Astrocyte of the spinal cord (primary cell): ENCODE measurements at regions not wholly inside any gene's neighbourhood (a gene's known extent, or its start where the extent isn't known, plus 50 kb on each side); places are given as distances from the start of the nearest gene placed in this dataset.

Source experiments
- DNase-seq: peaks from one replicate; pipeline ENCODE4 v3.0.0; 2011; ENCODE audit warnings: low read depth, low spot score
- H3K4me3 ChIP-seq: 2 replicates; pipeline ENCODE4 v1.5.1; 2011; ENCODE audit warnings: low read depth, mild to moderate bottlenecking, low read length, moderate library complexity
- in situ Hi-C: cut with HindIII; loops from 2 replicates; pipeline ENCODE4 v1.10.0; 2017; ENCODE audit warnings: low sequenced_read_pairs
- TF ChIP-seq, protein P1 (sequence below): IDR thresholded peaks from 2 replicates; pipeline ENCODE4 v1.5.1; 2012; ENCODE audit warnings: low read depth, mild to moderate bottlenecking, low read length, inconsistent platforms

DNA sequence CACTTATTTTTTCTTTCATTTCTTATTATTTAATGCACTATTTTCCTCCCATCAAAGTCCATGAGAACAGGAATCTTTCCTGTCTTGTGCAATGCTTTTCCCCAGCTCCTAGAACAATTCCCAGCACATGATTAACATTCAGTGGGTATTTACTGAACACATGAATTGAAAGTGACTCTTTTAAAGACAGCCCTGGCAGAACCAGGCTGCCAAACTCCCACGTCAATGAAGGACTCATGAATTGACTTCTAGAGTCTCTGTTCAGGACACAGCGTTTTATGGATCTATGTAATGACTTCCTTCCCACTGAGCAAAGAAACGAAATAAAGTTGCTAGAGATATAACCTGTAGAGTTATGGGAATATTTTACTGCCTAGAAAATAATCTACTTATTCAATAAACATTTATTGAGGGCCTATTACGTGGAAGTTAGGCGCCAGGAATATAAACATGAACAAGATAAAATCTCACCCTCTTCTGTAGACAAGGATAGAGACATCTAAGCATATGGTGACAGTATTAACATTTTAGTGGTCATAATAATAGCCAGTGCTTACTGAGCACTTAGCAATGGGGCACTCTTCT lies 485.9 kb upstream of the KLF4 start:
- DNase-seq: no peak
- H3K4me3 ChIP-seq: no peak overlapping the region
- in situ Hi-C loops: no loop called here
- TF ChIP-seq, protein P1, sequence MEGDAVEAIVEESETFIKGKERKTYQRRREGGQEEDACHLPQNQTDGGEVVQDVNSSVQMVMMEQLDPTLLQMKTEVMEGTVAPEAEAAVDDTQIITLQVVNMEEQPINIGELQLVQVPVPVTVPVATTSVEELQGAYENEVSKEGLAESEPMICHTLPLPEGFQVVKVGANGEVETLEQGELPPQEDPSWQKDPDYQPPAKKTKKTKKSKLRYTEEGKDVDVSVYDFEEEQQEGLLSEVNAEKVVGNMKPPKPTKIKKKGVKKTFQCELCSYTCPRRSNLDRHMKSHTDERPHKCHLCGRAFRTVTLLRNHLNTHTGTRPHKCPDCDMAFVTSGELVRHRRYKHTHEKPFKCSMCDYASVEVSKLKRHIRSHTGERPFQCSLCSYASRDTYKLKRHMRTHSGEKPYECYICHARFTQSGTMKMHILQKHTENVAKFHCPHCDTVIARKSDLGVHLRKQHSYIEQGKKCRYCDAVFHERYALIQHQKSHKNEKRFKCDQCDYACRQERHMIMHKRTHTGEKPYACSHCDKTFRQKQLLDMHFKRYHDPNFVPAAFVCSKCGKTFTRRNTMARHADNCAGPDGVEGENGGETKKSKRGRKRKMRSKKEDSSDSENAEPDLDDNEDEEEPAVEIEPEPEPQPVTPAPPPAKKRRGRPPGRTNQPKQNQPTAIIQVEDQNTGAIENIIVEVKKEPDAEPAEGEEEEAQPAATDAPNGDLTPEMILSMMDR: no peak

DNA sequence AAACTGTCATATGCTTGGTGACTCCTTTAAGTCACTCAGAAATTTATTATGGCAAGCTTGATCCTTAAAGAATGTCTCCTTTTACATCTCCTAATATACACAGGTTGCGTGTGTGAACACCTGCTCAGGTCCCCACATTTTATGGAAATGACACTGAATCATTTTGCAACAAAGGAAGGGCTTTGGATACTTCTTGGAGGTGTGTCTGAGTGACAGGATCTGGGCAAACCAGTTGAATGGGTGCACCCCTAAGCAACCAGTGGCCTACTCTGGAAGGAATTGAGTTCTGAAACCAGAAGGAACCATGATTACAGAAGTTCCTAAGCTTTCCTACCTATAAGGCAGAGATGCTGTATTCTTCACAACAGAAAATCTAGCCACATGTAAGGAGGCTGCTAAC lies 483.9 kb upstream of the KLF4 start:
- DNase-seq: no peak
- TF ChIP-seq, protein P1: no peak
- no peak overlapping the region for H3K4me3 ChIP-seq
- in situ Hi-C loops: no loop called here

DNA sequence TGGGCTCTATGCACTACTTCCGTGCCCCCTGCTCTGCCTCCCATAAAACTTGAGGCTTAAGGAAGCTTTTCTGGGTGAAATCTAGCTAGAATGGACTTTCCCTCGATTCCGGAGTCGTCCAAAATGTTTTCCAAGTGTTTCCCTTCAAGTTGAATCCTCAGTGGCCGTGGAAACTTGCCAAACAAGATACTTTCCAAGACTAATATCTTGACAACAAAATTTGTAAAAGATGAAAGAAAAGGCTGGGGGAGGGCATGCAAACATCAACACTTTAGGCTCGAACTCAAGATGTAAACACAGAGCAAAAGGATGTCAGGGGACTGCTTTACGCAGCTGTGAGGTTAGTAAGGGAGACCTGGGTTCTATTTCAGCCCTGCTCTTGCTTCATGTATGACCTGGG lies 482.8 kb upstream of the KLF4 start:
- H3K4me3 ChIP-seq: no peak overlapping the region
- in situ Hi-C loops: no loop called here
- DNase-seq: no peak
- TF ChIP-seq, protein P1: no peak

DNA sequence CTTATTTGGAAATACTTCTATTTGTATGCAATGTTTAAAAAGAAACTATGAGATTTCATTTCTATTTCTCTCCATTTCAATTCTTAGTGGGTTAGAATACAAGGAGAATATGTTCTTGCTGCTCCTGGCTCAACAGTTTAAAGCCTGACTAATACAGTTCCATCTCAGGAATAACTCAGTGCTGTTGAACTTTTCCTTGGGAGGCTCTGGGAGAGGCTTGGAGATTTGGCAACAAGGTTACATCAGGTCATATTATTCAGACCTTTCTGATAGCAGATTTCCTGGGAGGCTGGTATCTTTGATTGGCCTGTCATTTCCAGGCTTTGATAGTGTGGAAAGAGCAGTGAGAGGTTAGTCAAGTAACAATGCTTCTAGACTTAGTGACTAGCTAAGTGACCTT lies 481.7 kb upstream of the KLF4 start:
- no peak overlapping the region for H3K4me3 ChIP-seq
- in situ Hi-C loops: no loop called here
- TF ChIP-seq, protein P1: no peak
- DNase-seq: no peak

DNA sequence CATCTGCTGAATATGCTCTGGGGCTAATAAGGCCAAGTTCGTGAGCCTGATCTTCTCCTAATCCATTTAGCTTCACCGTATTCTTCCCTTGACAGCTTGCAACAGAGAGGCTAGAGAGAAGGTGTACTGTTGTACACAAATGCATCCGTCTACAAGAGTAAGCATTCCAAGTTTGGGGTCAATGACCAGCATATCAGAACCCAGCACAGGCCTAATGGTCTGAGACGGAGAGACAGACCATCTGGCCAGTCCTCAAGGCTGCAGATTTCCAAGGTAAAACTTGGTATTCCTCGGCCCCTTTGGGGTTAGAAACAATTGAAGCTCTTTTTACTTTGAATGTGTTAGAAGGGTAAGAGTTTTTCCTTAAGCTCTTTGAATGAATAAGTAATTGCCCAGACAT lies 481.2 kb upstream of the KLF4 start:
- no peak overlapping the region for H3K4me3 ChIP-seq
- in situ Hi-C loops: no loop called here
- TF ChIP-seq, protein P1: no peak
- no peak for DNase-seq

DNA sequence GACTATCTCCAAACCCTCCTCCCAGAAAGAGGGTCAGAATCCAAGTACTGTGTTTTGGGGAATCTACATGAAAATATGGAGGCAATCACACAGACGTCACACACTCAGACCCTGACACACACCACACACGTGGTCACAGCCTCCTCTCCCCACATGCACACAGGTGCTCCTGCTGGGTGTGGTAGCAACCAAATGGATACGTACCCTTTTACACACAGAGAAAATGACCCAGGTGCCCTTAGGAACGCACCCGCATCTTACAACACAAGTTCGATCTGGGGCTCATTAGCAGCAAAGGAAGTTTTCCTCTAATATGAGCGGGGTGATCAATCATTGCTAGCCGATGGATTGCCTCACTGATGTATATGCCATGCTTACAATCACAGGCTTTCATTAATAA lies 480.2 kb upstream of the KLF4 start:
- H3K4me3 ChIP-seq: no peak overlapping the region
- no peak for DNase-seq
- TF ChIP-seq, protein P1: no peak
- in situ Hi-C loops: no loop called here

DNA sequence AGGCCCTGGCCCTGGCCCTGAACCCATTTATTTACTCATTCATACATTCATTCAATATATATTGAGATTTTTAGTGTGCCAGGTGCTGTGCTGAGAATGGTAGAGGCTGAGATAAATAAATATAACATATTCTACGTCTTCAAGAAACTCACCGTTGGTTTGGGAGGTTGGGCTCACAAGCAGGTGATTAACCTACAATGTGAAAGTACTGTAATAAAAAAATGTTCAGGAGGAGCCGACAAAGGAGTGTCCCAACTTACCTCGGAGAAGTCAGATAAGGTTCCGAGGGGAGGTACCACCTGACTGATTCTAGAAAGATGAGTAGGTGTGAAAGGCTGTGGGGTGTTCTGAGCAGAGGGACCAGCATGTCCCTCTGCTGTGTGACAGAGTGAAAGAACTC lies 479.6 kb upstream of the KLF4 start:
- no peak overlapping the region for H3K4me3 ChIP-seq
- no peak for DNase-seq
- in situ Hi-C loops: no loop called here
- TF ChIP-seq, protein P1: no peak
